Loucy (cell line): ENCODE measurements at regions not wholly inside any gene's neighbourhood (a gene's known extent, or its start where the extent isn't known, plus 50 kb on each side); places are given as distances from the start of the nearest gene placed in this dataset.

Experiments used
- H2AFZ ChIP-seq: fragments of 200-600 bp; sonication (generic); 2 replicates; pipeline ENCODE4 v1.6.0; 2016; ENCODE audit warnings: antibody characterized with exemption, mild to moderate bottlenecking, low read length, moderate library complexity
- H3F3A ChIP-seq: fragments of 200-600 bp; 2 replicates; pipeline ENCODE4 v1.6.0; 2016; ENCODE audit warnings: antibody characterized with exemption, low read depth, mild to moderate bottlenecking
- H3K27me3 ChIP-seq: fragments of 200-600 bp; sonication (generic); 2 replicates; pipeline ENCODE4 v1.6.1; 2014; ENCODE audit warnings: low read length, mild to moderate bottlenecking; ENCODE audit not compliant: insufficient read depth, poor library complexity, severe bottlenecking
- H3K36me3 ChIP-seq: fragments of 200-600 bp; sonication (generic); 2 replicates; pipeline ENCODE4 v1.6.1; 2016; ENCODE audit warnings: low read length; ENCODE audit not compliant: insufficient read depth
- H3K4me1 ChIP-seq: fragments of 200-600 bp; sonication (generic); 2 replicates; pipeline ENCODE4 v1.5.1; 2014; ENCODE audit warnings: low read length, mild to moderate bottlenecking; ENCODE audit not compliant: insufficient read depth, poor library complexity, severe bottlenecking
- H3K4me2 ChIP-seq: fragments of 200-600 bp; sonication (generic); 2 replicates; pipeline ENCODE4 v1.6.0; 2014; ENCODE audit warnings: antibody characterized with exemption, low read length, low read depth, mild to moderate bottlenecking; ENCODE audit not compliant: poor library complexity, severe bottlenecking
- H3K4me3 ChIP-seq: fragments of 200-600 bp; sonication (generic); 2 replicates; pipeline ENCODE4 v1.5.1; 2014; ENCODE audit warnings: low read length, mild to moderate bottlenecking, mixed read lengths; ENCODE audit not compliant: poor library complexity, severe bottlenecking
- H3K79me2 ChIP-seq: fragments of 200-600 bp; sonication (generic); 2 replicates; pipeline ENCODE4 v1.6.1; 2014; ENCODE audit warnings: low read length; ENCODE audit not compliant: insufficient read depth
- H3K9ac ChIP-seq: fragments of 200-600 bp; sonication (generic); 2 replicates; pipeline ENCODE4 v1.6.0; 2014; ENCODE audit warnings: mild to moderate bottlenecking, low read depth, low read length, moderate library complexity; ENCODE audit not compliant: poor library complexity, severe bottlenecking
- H3K9me2 ChIP-seq: fragments of 200-600 bp; sonication (generic); replicated peaks from 2 replicates; pipeline ENCODE4 v1.6.1; 2016; ENCODE audit warnings: low read depth, low read length, mixed read lengths
- H3K9me3 ChIP-seq: fragments of 200-600 bp; sonication (generic); 2 replicates; pipeline ENCODE4 v1.6.1; 2014; ENCODE audit warnings: mild to moderate bottlenecking, antibody characterized with exemption, low read length, low read depth; ENCODE audit not compliant: insufficient read depth
- H4K20me1 ChIP-seq: fragments of 200-600 bp; sonication (generic); 2 replicates; pipeline ENCODE4 v1.6.0; 2014; ENCODE audit warnings: antibody characterized with exemption, low read length, mild to moderate bottlenecking; ENCODE audit not compliant: insufficient read depth, poor library complexity, severe bottlenecking
- CTCF ChIP-seq: fragments of 200-600 bp; sonication (generic); conservative IDR thresholded peaks from 2 replicates; pipeline ENCODE4 v1.5.1; 2014; ENCODE audit warnings: mild to moderate bottlenecking, antibody characterized with exemption, low read length
- EZH2phosphoT487 ChIP-seq: fragments of 200-600 bp; IDR thresholded peaks from 2 replicates; pipeline ENCODE4 v1.6.1; 2018; ENCODE audit warnings: antibody characterized with exemption, mild to moderate bottlenecking, moderate library complexity, borderline replicate concordance

- TF ChIP-seq CTCF (no peak), EZH2phosphoT487 (no peak)
- H4K20me1 ChIP-seq: no peaks in the 10 kb centered on the region
- peak overlapping the region; percentile 93 for H3K9ac ChIP-seq
- no peaks in the 10 kb centered on the region for H3K27me3 ChIP-seq
- H2AFZ ChIP-seq: no peak overlapping the region
- peaks cover 35% of the 10 kb centered on the region for H3F3A ChIP-seq
- H3K79me2 ChIP-seq: peaks cover 20% of the 10 kb centered on the region; the same call in 1 of the 2 replicates
- peak overlapping the region; percentile 65 for H3K4me3 ChIP-seq
- H3K4me2 ChIP-seq: peak overlapping the region; percentile 73
- H3K4me1 ChIP-seq: peaks cover 91% of the 10 kb centered on the region
- no peaks in the 10 kb centered on the region for H3K9me3 ChIP-seq
- no peaks in the 10 kb centered on the region for H3K9me2 ChIP-seq
- no peaks in the 10 kb centered on the region for H3K36me3 ChIP-seq
Measured at GRCh38 chr3:17980863-17981262, 238.4 kb upstream of the TBC1D5 start.

GRCh38 chr3:17979911-17980310 lies 237.5 kb upstream of the TBC1D5 start:
- Histone ChIP-seq H3K9me2 (no peaks in the 10 kb centered on the region), H4K20me1 (no peaks in the 10 kb centered on the region), H3K9me3 (no peaks in the 10 kb centered on the region), H3K36me3 (no peaks in the 10 kb centered on the region), H3K79me2 (peaks cover 20% of the 10 kb centered on the region; the same call in 1 of the 2 replicates), H3K4me2 (peak overlapping the region; percentile 73), H3F3A (peaks cover 34% of the 10 kb centered on the region), H3K9ac (peak overlapping the region; percentile 93), H3K4me1 (peaks cover 81% of the 10 kb centered on the region), H3K27me3 (no peaks in the 10 kb centered on the region), H2AFZ (no peak overlapping the region), H3K4me3 (peak overlapping the region; percentile 65)
- TF ChIP-seq EZH2phosphoT487 (no peak), CTCF (no peak)

DNA sequence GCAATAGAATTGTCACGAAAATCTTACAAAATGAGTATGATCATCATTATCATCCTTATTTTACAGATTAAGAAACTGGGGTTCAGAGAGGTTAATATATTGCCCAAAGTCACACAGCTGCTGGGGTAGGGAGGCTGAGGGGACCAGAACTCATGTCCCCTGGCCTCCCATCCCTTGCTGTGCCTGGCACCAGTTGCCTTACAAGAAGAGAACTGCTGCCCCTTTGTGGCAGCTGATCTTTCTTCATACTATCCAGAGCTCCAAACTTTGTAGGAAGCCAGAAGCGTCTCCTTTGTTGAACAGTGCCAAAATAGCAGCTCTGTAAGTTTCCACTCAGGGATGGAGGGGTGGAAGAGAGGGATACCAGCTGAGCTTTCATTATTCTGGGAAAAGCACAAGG lies 236.8 kb upstream of the TBC1D5 start:
- Histone ChIP-seq H3K4me2 (peak overlapping the region; percentile 73), H3K4me1 (peaks cover 75% of the 10 kb centered on the region), H3K4me3 (peak overlapping the region; percentile 65), H3F3A (peaks cover 28% of the 10 kb centered on the region), H4K20me1 (no peaks in the 10 kb centered on the region), H3K36me3 (no peaks in the 10 kb centered on the region), H3K9me3 (no peaks in the 10 kb centered on the region), H3K79me2 (peaks cover 20% of the 10 kb centered on the region; the same call in 1 of the 2 replicates), H3K9ac (peak overlapping the region; percentile 93), H3K9me2 (no peaks in the 10 kb centered on the region), H3K27me3 (no peaks in the 10 kb centered on the region), H2AFZ (no peak overlapping the region)
- TF ChIP-seq EZH2phosphoT487 (no peak), CTCF (peak; percentile 75)
